Psoas muscle (tissue), 7 donors: ENCODE measurements at regions not wholly inside any gene's neighbourhood (a gene's known extent, or its start where the extent isn't known, plus 50 kb on each side); places are given as distances from the start of the nearest gene placed in this dataset.

Source experiments
- ATAC-seq, 4 donors: fragments of 200-7000 bp; cut with Tn5 transposase; one replicate each; pipeline ENCODE4 v1.9.1; 2020; ENCODE audit warnings: moderate library complexity in 3 of 4, mild to moderate bottlenecking in 2 of 4
- DNase-seq, 2 donors: peaks; one replicate each; pipeline ENCODE4 v3.0.0-alpha.2; 2020
- H3K27ac ChIP-seq: fragments of 200-600 bp; one replicate; pipeline ENCODE4 v1.8.0; 2022
- H3K27me3 ChIP-seq, 3 donors: fragments of 200-600 bp in 1 of 3; one replicate each; pipeline versions ENCODE4 v1.6.1 to v1.8.0; 2013 to 2022; ENCODE audit warnings: low read length in 2 of 3, mild to moderate bottlenecking in 2 of 3, moderate library complexity in 1 of 3; ENCODE audit not compliant: insufficient read depth in 3 of 3
- H3K36me3 ChIP-seq, 2 donors: fragments of 200-600 bp in 1 of 2; one replicate each; pipeline versions ENCODE4 v1.6.1 to v1.8.0; 2013 to 2022; ENCODE audit warnings: low read depth in 1 of 2, mild to moderate bottlenecking in 1 of 2, moderate library complexity in 1 of 2; ENCODE audit not compliant: insufficient read depth in 1 of 2
- H3K4me1 ChIP-seq: fragments of 200-600 bp; one replicate; pipeline ENCODE4 v1.8.0; 2022
- H3K4me3 ChIP-seq: fragments of 200-600 bp; one replicate; pipeline ENCODE4 v1.8.0; 2022; ENCODE audit warnings: mild to moderate bottlenecking
- H3K9me3 ChIP-seq: fragments of 200-600 bp; one replicate; pipeline ENCODE4 v1.8.0; 2022
- CTCF ChIP-seq: fragments of 200-600 bp; IDR thresholded peaks from one replicate; pipeline ENCODE4 v1.8.0; 2022; ENCODE audit warnings: antibody characterized with exemption
- WGBS, 3 donors: extraction: QIAGEN DNeasy Blood & Tissue Kit; methylation state at CpG; one replicate each; pipeline versions ENCODE4 v1.1.6 to v1.1.7; 2013; 5-methylcytosine and 5-hydroxymethylcytosine counted together
- intact Hi-C, 2 donors: fragments of 100-400 bp; cut with DNase I; formaldehyde crosslinking; loops; one replicate each; pipeline versions ENCODE4 v1.11.0 to v1.14.2; 2022
- donor health status: healthy with polysubstance abuse.
- donor health status: DM: no; HTN: no; CAD: no; lungs with moderate emphysema.
- donor health status: Bipolar disorder and iron deficiency.
- donor health status: healthy.
- donor health status: DM: yes; HTN: yes; CAD: no.
- donor health status: DM: no; HTN: no; CAD: no.
- donor health status: DM: yes; HTN: yes; CAD: no.

GRCh38 chr1:58849551-58849950 lies 65.7 kb upstream of the JUN start:
- Histone ChIP-seq H3K27me3 (no peaks in the 10 kb centered on the region), H3K36me3 (no peaks in the 10 kb centered on the region), H3K27ac (peak overlapping the region; percentile 61), H3K4me3 (no peak overlapping the region), H3K9me3 (no peaks in the 10 kb centered on the region), H3K4me1 (peaks cover 5% of the 10 kb centered on the region)
- no peak for TF ChIP-seq CTCF
- WGBS, 3 donors = 91 to 97% (median 97%) methylated on average over 2 of the region's 2 CpGs
- DNase-seq (no peak), ATAC-seq (no peak)
- intact Hi-C loops = loop anchor here in 1 of 2 donors (1.0 kb wide), 1 partner anchor 148 kb away; no protein-coding TSS in a partner anchor

- no peaks in the 10 kb centered on the region for H3K9me3 ChIP-seq
- TF ChIP-seq CTCF = no peak
- H3K4me3 ChIP-seq = no peak overlapping the region
- intact Hi-C loops = no loop called here
- no peak overlapping the region for H3K27ac ChIP-seq
- DNase-seq = no peak
- H3K27me3 ChIP-seq = no peaks in the 10 kb centered on the region
- no peaks in the 10 kb centered on the region for H3K36me3 ChIP-seq
- H3K4me1 ChIP-seq = peaks cover 5% of the 10 kb centered on the region
- no peak for ATAC-seq
Measured at GRCh38 chr1:58850636-58851035, 66.8 kb upstream of the JUN start.

- 87 to 91% (median 90%) methylated on average over 10 of the region's 10 CpGs for WGBS, 3 donors
- TF ChIP-seq CTCF = no peak
- Histone ChIP-seq H3K4me1 (peaks cover 5% of the 10 kb centered on the region), H3K9me3 (no peaks in the 10 kb centered on the region), H3K4me3 (no peak overlapping the region), H3K27me3 (no peaks in the 10 kb centered on the region), H3K27ac (no peak overlapping the region), H3K36me3 (no peaks in the 10 kb centered on the region)
- DNase-seq (no peak), ATAC-seq (no peak)
- intact Hi-C loops = no loop called here
Measured at GRCh38 chr1:58852731-58853485, 69.1 kb upstream of the JUN start.

GRCh38 chr1:58854576-58854975 lies 70.7 kb upstream of the JUN start:
- H3K27ac ChIP-seq = no peak overlapping the region
- no peak for TF ChIP-seq CTCF
- intact Hi-C loops = no loop called here
- no peaks in the 10 kb centered on the region for H3K27me3 ChIP-seq
- no peaks in the 10 kb centered on the region for H3K36me3 ChIP-seq
- ATAC-seq (no peak), DNase-seq (no peak)
- no peaks in the 10 kb centered on the region for H3K9me3 ChIP-seq
- WGBS, 3 donors = 66 to 88% (median 86%) methylated on average over 2 of the region's 2 CpGs
- H3K4me1 ChIP-seq = peaks cover 2% of the 10 kb centered on the region
- no peak overlapping the region for H3K4me3 ChIP-seq
